ENCODE measurements at regions not wholly inside any gene's neighbourhood (a gene's known extent, or its start where the extent isn't known, plus 50 kb on each side); places are given as distances from the start of the nearest gene placed in this dataset.
"Not testable (repeated sequence)": the region's sequence is repeated elsewhere in the genome, so short reads cannot be mapped to it uniquely, and the experiment has no call there.

GRCh38 chr7:1301882-1302251 is 69.2 kb downstream of the UNCX start:
- no peak overlapping the region for H3K27ac ChIP-seq
- no peaks in the 10 kb centered on the region for H3K9me3 ChIP-seq
- no peaks in the 10 kb centered on the region for H3K27me3 ChIP-seq
- no peaks in the 10 kb centered on the region for H3K36me3 ChIP-seq
- H3K4me3 ChIP-seq, result no peak overlapping the region
- TF ChIP-seq CTCF (IDR thresholded peaks at IDR 0.05) (no peak), POLR2A (IDR thresholded peaks at IDR 0.05) (no peak)
- no peak for ATAC-seq
- no peaks in the 10 kb centered on the region for H3K4me1 ChIP-seq
- 44% methylated on average over 4 of the region's 16 CpGs for WGBS (ENCODE audit: insufficient coverage, low coverage, low lambda C conversion rate, missing lambda C conversion rate)
- peak in 1 of 3 donors; percentile 31 for DNase-seq
- intact Hi-C loops (cut with DNase I), result no loop called here

GRCh38 chr7:1302936-1303335 is 70.3 kb downstream of the UNCX start:
- no peak overlapping the region for H3K27ac ChIP-seq
- WGBS (ENCODE audit: insufficient coverage, low coverage, low lambda C conversion rate, missing lambda C conversion rate), result 0% methylated on average over 1 of the region's 11 CpGs
- H3K9me3 ChIP-seq, result no peaks in the 10 kb centered on the region
- DNase-seq (peak in 1 of 3 donors; percentile 42), ATAC-seq (no peak)
- no peaks in the 10 kb centered on the region for H3K36me3 ChIP-seq
- intact Hi-C loops (cut with DNase I), result no loop called here
- H3K27me3 ChIP-seq, result no peaks in the 10 kb centered on the region
- TF ChIP-seq CTCF (IDR thresholded peaks at IDR 0.05) (no peak), POLR2A (IDR thresholded peaks at IDR 0.05) (no peak)
- H3K4me1 ChIP-seq, result no peaks in the 10 kb centered on the region
- H3K4me3 ChIP-seq, result no peak overlapping the region

GRCh38 chr7:1304011-1304410 is 71.3 kb downstream of the UNCX start:
- H3K4me3 ChIP-seq; H3K27ac ChIP-seq; H3K27me3 ChIP-seq; ATAC-seq; H3K4me1 ChIP-seq; H3K36me3 ChIP-seq; intact Hi-C loops (cut with DNase I); H3K9me3 ChIP-seq: not testable (repeated sequence)
- 41% methylated on average over 13 of the region's 15 CpGs for WGBS (ENCODE audit: insufficient coverage, low coverage, low lambda C conversion rate, missing lambda C conversion rate)
- DNase-seq, result peak in 1 of 3 donors; percentile 30

DNA sequence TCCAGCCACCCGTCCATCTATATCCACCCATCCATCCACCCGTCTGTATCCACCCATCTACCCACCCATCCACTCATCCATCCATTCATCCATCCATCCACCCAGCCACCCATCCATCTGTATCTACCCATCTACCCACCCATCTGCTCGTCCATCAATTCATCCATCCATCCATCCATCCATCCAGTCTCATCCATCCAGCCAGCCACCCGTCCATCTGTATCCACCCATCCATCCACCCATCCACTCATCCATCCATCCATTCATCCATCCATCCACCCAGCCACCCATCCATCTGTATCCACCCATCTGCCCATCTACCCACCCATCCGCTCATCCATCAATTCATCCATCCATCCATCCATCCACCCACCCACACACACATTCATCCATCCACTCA is 73.2 kb downstream of the UNCX start:
- no peak for TF ChIP-seq POLR2A (IDR thresholded peaks at IDR 0.05)
- TF ChIP-seq CTCF (IDR thresholded peaks at IDR 0.05), result no peak
- no peak for DNase-seq
- Histone ChIP-seq H3K4me1 (no peaks in the 10 kb centered on the region), H3K27ac (no peak overlapping the region), H3K9me3 (no peaks in the 10 kb centered on the region), H3K4me3 (no peak overlapping the region), H3K36me3 (no peaks in the 10 kb centered on the region), H3K27me3 (no peaks in the 10 kb centered on the region)
- WGBS (ENCODE audit: insufficient coverage, low coverage, low lambda C conversion rate, missing lambda C conversion rate), result 48% methylated on average over 5 of the region's 5 CpGs
- ATAC-seq, result no peak
- intact Hi-C loops (cut with DNase I), result no loop called here

DNA sequence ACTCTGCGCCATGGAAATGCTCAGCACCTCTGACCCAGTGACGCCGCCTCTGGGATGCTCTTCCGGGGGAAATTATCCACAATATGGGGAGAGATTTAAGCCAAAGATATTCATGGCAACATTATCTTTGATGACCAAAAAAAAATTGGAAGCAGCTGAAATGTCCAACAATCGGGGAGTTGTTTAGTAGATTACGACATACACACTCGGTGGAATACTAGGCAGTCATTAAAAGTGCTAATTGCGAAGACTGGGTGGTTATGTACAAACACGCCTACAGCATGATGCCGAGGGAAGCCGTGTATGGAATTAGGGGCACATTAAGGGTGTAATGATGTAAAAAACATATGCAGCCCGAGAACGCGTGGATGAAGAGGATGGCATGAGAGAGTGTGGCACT is 75.2 kb downstream of the UNCX start:
- no peaks in the 10 kb centered on the region for H3K4me1 ChIP-seq
- H3K9me3 ChIP-seq, result no peaks in the 10 kb centered on the region
- no peak for TF ChIP-seq POLR2A (IDR thresholded peaks at IDR 0.05)
- no peak for TF ChIP-seq CTCF (IDR thresholded peaks at IDR 0.05)
- 83% methylated on average over 14 of the region's 14 CpGs for WGBS (ENCODE audit: insufficient coverage, low coverage, low lambda C conversion rate, missing lambda C conversion rate)
- no peak overlapping the region for H3K27ac ChIP-seq
- no peaks in the 10 kb centered on the region for H3K36me3 ChIP-seq
- DNase-seq (no peak), ATAC-seq (no peak)
- no peaks in the 10 kb centered on the region for H3K27me3 ChIP-seq
- H3K4me3 ChIP-seq, result no peak overlapping the region
- intact Hi-C loops (cut with DNase I), result no loop called here

Data from right lobe of liver (tissue), 6 donors.